Neural cell (in vitro differentiated cells): ENCODE measurements at regions not wholly inside any gene's neighbourhood (a gene's known extent, or its start where the extent isn't known, plus 50 kb on each side); places are given as distances from the start of the nearest gene placed in this dataset.
"Not testable (repeated sequence)": the region's sequence is repeated elsewhere in the genome, so short reads cannot be mapped to it uniquely, and the experiment has no call there.

ENCODE experiments used
- H2AFZ ChIP-seq: fragments of 200-600, 300-800 bp; sonication (generic), shearing (Covaris generic); 2 replicates; pipeline ENCODE4 v1.6.0; 2014; ENCODE audit warnings: low read depth, mild to moderate bottlenecking, antibody characterized with exemption, low read length, moderate library complexity
- H3F3A ChIP-seq: fragments of 200-600 bp; shearing (Covaris generic); 2 replicates; pipeline ENCODE4 v1.6.1; 2016; ENCODE audit warnings: mild to moderate bottlenecking, moderate library complexity, mixed read lengths, antibody characterized with exemption, low read length; ENCODE audit not compliant: insufficient read depth, poor library complexity, severe bottlenecking
- H3K27ac ChIP-seq: fragments of 200-600, 300-800 bp; sonication (generic), shearing (Covaris generic); 2 replicates; pipeline ENCODE4 v1.5.1; 2014; ENCODE audit warnings: mild to moderate bottlenecking, low read length, moderate library complexity
- H3K27me3 ChIP-seq: fragments of 300-800, 200-600 bp; sonication (generic), shearing (Covaris generic); 2 replicates; pipeline ENCODE4 v1.6.0; 2014; ENCODE audit warnings: mild to moderate bottlenecking, low read depth, low read length, moderate library complexity; ENCODE audit not compliant: insufficient read depth
- H3K36me3 ChIP-seq: fragments of 300-800, 200-600 bp; sonication (generic), shearing (Covaris generic); 2 replicates; pipeline ENCODE4 v1.5.1; 2014; ENCODE audit warnings: mild to moderate bottlenecking, antibody characterized with exemption, low read length, moderate library complexity; ENCODE audit not compliant: insufficient read depth
- H3K4me2 ChIP-seq: fragments of 300-800, 200-600 bp; sonication (generic), shearing (Covaris generic); 2 replicates; pipeline ENCODE4 v1.6.0; 2014; ENCODE audit warnings: mild to moderate bottlenecking, low read length
- H3K4me3 ChIP-seq: fragments of 300-800, 200-600 bp; sonication (generic), shearing (Covaris generic); 2 replicates; pipeline ENCODE4 v1.5.1; 2014; ENCODE audit warnings: mild to moderate bottlenecking, low read length, moderate library complexity
- H3K79me2 ChIP-seq: fragments of 200-600 bp; shearing (Covaris generic); replicated peaks from 2 replicates; pipeline ENCODE4 v1.6.0; 2014; ENCODE audit warnings: mild to moderate bottlenecking, low read length, moderate library complexity; ENCODE audit not compliant: insufficient read depth
- H3K9ac ChIP-seq: fragments of 300-800, 200-600 bp; sonication (generic), shearing (Covaris generic); 2 replicates; pipeline ENCODE4 v1.6.1; 2016; ENCODE audit warnings: mild to moderate bottlenecking, low read length, mixed read lengths
- H3K9me2 ChIP-seq: fragments of 200-600 bp; shearing (Covaris generic); 2 replicates; pipeline ENCODE4 v1.6.1; 2016; ENCODE audit warnings: mild to moderate bottlenecking, low read length, mixed read lengths; ENCODE audit not compliant: insufficient read depth
- H3K9me3 ChIP-seq: fragments of 200-600, 300-800 bp; sonication (generic), shearing (Covaris generic); 2 replicates; pipeline ENCODE4 v1.6.1; 2016; ENCODE audit warnings: mild to moderate bottlenecking, mixed run types, low read length, moderate library complexity, mixed read lengths
- H4K20me1 ChIP-seq: fragments of 200-600 bp; shearing (Covaris generic); 2 replicates; pipeline ENCODE4 v1.6.1; 2016; ENCODE audit warnings: mild to moderate bottlenecking, mixed run types; ENCODE audit not compliant: insufficient read depth
- CTCF ChIP-seq: fragments of 450-650 bp; IDR thresholded peaks from 2 replicates; pipeline ENCODE4 v1.5.1; 2014; ENCODE audit warnings: antibody characterized with exemption, mild to moderate bottlenecking, moderate library complexity; ENCODE audit not compliant: poor library complexity, severe bottlenecking
- EP300 ChIP-seq: fragments of 450-650 bp; conservative IDR thresholded peaks from 2 replicates; pipeline ENCODE4 v1.6.1; 2014; ENCODE audit warnings: antibody characterized with exemption, mild to moderate bottlenecking, moderate library complexity; ENCODE audit not compliant: poor library complexity, severe bottlenecking
- EZH2 ChIP-seq: fragments of 200-600, 300-800 bp; shearing (Covaris generic), sonication (generic); IDR thresholded peaks from 2 replicates; pipeline ENCODE4 v1.6.1; 2014; ENCODE audit warnings: antibody characterized with exemption, low read length, borderline replicate concordance, mild to moderate bottlenecking; ENCODE audit not compliant: insufficient read depth, poor library complexity, severe bottlenecking
- MXI1 ChIP-seq: fragments of 450-650 bp; conservative IDR thresholded peaks from 2 replicates; pipeline ENCODE4 v1.6.1; 2014; ENCODE audit warnings: antibody characterized with exemption, mild to moderate bottlenecking; ENCODE audit not compliant: poor library complexity, severe bottlenecking
- POLR2AphosphoS5 ChIP-seq: IDR thresholded peaks from 2 replicates; pipeline ENCODE4 v1.6.1; 2012
- RAD21 ChIP-seq: fragments of 450-650 bp; conservative IDR thresholded peaks from 2 replicates; pipeline ENCODE4 v1.6.1; 2014; ENCODE audit warnings: antibody characterized with exemption, mild to moderate bottlenecking, moderate library complexity
- REST ChIP-seq: IDR thresholded peaks from 2 replicates; pipeline ENCODE4 v1.6.1; 2012; ENCODE audit warnings: borderline replicate concordance
- SMC3 ChIP-seq: fragments of 450-650 bp; conservative IDR thresholded peaks from 2 replicates; pipeline ENCODE4 v1.6.1; 2014; ENCODE audit warnings: antibody characterized with exemption, mild to moderate bottlenecking, moderate library complexity; ENCODE audit not compliant: poor library complexity
- TAF1 ChIP-seq: IDR thresholded peaks from 2 replicates; pipeline ENCODE4 v1.6.1; 2012; ENCODE audit warnings: low read depth

- Histone ChIP-seq H3K79me2 (no peaks in the 10 kb centered on the region), H2AFZ (no peak overlapping the region), H3F3A (no peaks in the 10 kb centered on the region), H3K27me3 (no peaks in the 10 kb centered on the region), H3K9ac (no peak overlapping the region), H3K4me3 (no peak overlapping the region), H3K27ac (no peak overlapping the region), H4K20me1 (no peaks in the 10 kb centered on the region), H3K9me2 (no peaks in the 10 kb centered on the region), H3K9me3 (peaks cover 5% of the 10 kb centered on the region), H3K4me2 (no peak overlapping the region), H3K36me3 (no peaks in the 10 kb centered on the region)
- TF ChIP-seq TAF1, result no peak
- no peak for TF ChIP-seq MXI1
- TF ChIP-seq CTCF, result no peak
- TF ChIP-seq POLR2AphosphoS5, result no peak
- no peak for TF ChIP-seq EZH2
- no peak for TF ChIP-seq SMC3
- no peak for TF ChIP-seq RAD21
- no peak for TF ChIP-seq EP300
- TF ChIP-seq REST, result no peak
Measured at GRCh38 chr3:82627733-82628132, 866.3 kb upstream of the GBE1 start.

GRCh38 chr3:82620744-82621143, 859.3 kb upstream of the GBE1 start:
- not testable (repeated sequence) for H4K20me1 ChIP-seq, H3K4me2 ChIP-seq, H3F3A ChIP-seq, H3K79me2 ChIP-seq, H3K4me3 ChIP-seq, H3K27ac ChIP-seq, H3K9me2 ChIP-seq, H2AFZ ChIP-seq, H3K9ac ChIP-seq, H3K9me3 ChIP-seq, H3K27me3 ChIP-seq, H3K36me3 ChIP-seq

- no peaks in the 10 kb centered on the region for H3K9me2 ChIP-seq
- H4K20me1 ChIP-seq, result no peaks in the 10 kb centered on the region
- no peak overlapping the region for H3K4me3 ChIP-seq
- H3F3A ChIP-seq, result no peaks in the 10 kb centered on the region
- H3K9me3 ChIP-seq, result no peaks in the 10 kb centered on the region
- H3K27me3 ChIP-seq, result no peaks in the 10 kb centered on the region
- no peak overlapping the region for H2AFZ ChIP-seq
- H3K79me2 ChIP-seq, result no peaks in the 10 kb centered on the region
- H3K9ac ChIP-seq, result no peak overlapping the region
- no peaks in the 10 kb centered on the region for H3K36me3 ChIP-seq
- H3K27ac ChIP-seq, result no peak overlapping the region
- no peak overlapping the region for H3K4me2 ChIP-seq
- no peak for TF ChIP-seq CTCF
- no peak for TF ChIP-seq RAD21
- TF ChIP-seq EP300, result no peak
- TF ChIP-seq POLR2AphosphoS5, result no peak
- TF ChIP-seq REST, result no peak
- TF ChIP-seq EZH2, result no peak
- no peak for TF ChIP-seq MXI1
- no peak for TF ChIP-seq TAF1
- no peak for TF ChIP-seq SMC3
Measured at GRCh38 chr3:82618594-82618993, 857.1 kb upstream of the GBE1 start.
